ENCODE measurements at regions not wholly inside any gene's neighbourhood (a gene's known extent, or its start where the extent isn't known, plus 50 kb on each side); places are given as distances from the start of the nearest gene placed in this dataset.
"Not testable (repeated sequence)": the region's sequence is repeated elsewhere in the genome, so short reads cannot be mapped to it uniquely, and the experiment has no call there.

DNA sequence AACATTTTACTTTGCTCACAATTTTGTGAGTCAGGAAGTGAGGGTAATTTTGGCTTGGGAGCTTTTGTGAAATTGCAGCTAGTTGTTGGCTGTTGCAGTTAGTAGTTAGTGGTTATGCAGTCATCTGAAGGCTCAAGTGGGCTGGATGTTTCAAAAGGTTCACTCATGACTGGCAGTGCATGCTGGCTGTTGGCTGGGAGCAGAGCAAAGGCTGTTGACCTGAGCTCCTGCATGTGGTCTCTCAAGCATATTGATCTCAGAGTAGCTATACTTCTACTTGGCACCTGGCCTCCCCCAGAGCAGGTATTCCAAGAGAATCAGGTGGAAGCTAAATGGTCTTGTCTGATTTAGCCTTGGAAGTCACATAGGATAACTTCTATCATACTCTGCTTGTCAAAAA is 414.1 kb upstream of the STXBP6 start:
- ChIA-PET CTCF (interaction anchor here (0.5 kb wide), 1 partner anchor 321 kb away, joined by 5 read pairs; no protein-coding TSS in a partner anchor), POLR2A (no interaction called here)

GRCh38 chr14:25463480-25463879 is 413.5 kb upstream of the STXBP6 start:
- H3K9me3 Mint-ChIP-seq: peaks cover 2% of the 10 kb centered on the region
- DNase-seq: no peak
- H3K36me3 Mint-ChIP-seq (ENCODE audit: low read depth): no peaks in the 10 kb centered on the region
- no peaks in the 10 kb centered on the region for H3K27me3 Mint-ChIP-seq
- ChIA-PET POLR2A (no interaction called here), CTCF (interaction anchor here (0.5 kb wide), 1 partner anchor 320 kb away, joined by 5 read pairs; no protein-coding TSS in a partner anchor)
- H3K4me3 Mint-ChIP-seq: no peak overlapping the region
- H3K4me1 Mint-ChIP-seq: no peaks in the 10 kb centered on the region
- no peak overlapping the region for H3K27ac Mint-ChIP-seq

More for the DNA sequence above, 414.1 kb upstream of the STXBP6 start:
- Mint-ChIP-seq H3K27ac (no peak overlapping the region), H3K4me1 (no peaks in the 10 kb centered on the region), H3K4me3 (no peak overlapping the region), H3K27me3 (no peaks in the 10 kb centered on the region), H3K36me3 (ENCODE audit: low read depth) (no peaks in the 10 kb centered on the region), H3K9me3 (peaks cover 2% of the 10 kb centered on the region)
- no peak for DNase-seq

DNA sequence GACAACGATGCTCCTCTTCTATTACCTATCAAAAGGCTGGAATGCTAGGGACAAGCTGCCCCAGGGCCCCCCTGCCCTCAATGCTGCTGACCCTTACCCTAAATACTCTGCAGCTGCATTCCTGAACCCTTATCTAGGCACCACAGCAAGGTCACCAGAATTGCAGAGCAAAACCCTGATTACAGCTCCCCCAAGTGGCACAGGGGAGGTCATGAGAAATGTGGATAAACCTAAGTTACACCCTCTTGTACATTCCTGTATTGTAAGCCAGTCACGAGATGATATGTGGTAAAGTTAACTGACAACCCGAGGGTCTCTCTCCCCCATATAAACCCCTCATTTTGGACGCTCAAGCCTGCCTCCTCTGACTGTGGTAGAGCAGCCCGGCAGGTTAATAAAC is 411.8 kb upstream of the STXBP6 start:
- CTCF ChIA-PET: no interaction called here
- Mint-ChIP-seq H3K4me3 (no peak overlapping the region), H3K27ac (no peak overlapping the region), H3K27me3 (no peaks in the 10 kb centered on the region), H3K9me3 (peaks cover 2% of the 10 kb centered on the region), H3K4me1 (no peaks in the 10 kb centered on the region), H3K36me3 (ENCODE audit: low read depth) (no peaks in the 10 kb centered on the region)
- POLR2A ChIA-PET: no interaction called here
- no peak for DNase-seq

GRCh38 chr14:25444381-25444780 is 394.4 kb upstream of the STXBP6 start:
- DNase-seq: no peak
- Mint-ChIP-seq H3K27me3 (no peaks in the 10 kb centered on the region), H3K9me3 (no peaks in the 10 kb centered on the region), H3K4me1 (no peaks in the 10 kb centered on the region), H3K36me3 (ENCODE audit: low read depth) (no peaks in the 10 kb centered on the region), H3K4me3 (no peak overlapping the region), H3K27ac (no peak overlapping the region)
- ChIA-PET POLR2A (no interaction called here), CTCF (no interaction called here)

DNA sequence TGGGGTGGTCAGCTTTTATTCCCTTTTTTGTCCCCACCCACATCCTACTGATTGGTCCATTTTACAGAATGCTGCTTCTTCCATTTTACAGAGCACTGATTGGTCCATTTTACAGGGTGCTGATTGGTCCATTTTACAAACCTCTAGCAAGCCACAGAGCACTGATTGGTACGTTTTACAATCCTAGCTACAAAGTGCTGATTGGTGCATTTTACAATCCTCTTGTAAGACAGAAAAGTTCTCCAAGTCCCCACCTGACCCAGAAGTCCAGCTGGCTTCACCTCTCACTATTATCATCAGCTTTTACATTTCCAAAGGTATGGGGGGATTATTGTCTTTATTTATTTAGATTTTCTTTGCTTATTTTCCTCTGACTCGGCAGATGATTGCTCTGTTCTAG is 390.4 kb upstream of the STXBP6 start:
- CTCF ChIA-PET; H3K36me3 Mint-ChIP-seq (ENCODE audit: low read depth); H3K9me3 Mint-ChIP-seq; H3K27ac Mint-ChIP-seq; DNase-seq; POLR2A ChIA-PET; H3K27me3 Mint-ChIP-seq; H3K4me3 Mint-ChIP-seq; H3K4me1 Mint-ChIP-seq: not testable (repeated sequence)

- Mint-ChIP-seq H3K27ac (no peak overlapping the region), H3K4me1 (no peaks in the 10 kb centered on the region), H3K9me3 (peaks cover 2% of the 10 kb centered on the region), H3K27me3 (no peaks in the 10 kb centered on the region), H3K4me3 (no peak overlapping the region), H3K36me3 (ENCODE audit: low read depth) (no peaks in the 10 kb centered on the region)
- ChIA-PET POLR2A (no interaction called here), CTCF (no interaction called here)
- no peak for DNase-seq
These were observed 387.0 kb upstream of the STXBP6 start for GRCh38 chr14:25436906-25437305.

DNA sequence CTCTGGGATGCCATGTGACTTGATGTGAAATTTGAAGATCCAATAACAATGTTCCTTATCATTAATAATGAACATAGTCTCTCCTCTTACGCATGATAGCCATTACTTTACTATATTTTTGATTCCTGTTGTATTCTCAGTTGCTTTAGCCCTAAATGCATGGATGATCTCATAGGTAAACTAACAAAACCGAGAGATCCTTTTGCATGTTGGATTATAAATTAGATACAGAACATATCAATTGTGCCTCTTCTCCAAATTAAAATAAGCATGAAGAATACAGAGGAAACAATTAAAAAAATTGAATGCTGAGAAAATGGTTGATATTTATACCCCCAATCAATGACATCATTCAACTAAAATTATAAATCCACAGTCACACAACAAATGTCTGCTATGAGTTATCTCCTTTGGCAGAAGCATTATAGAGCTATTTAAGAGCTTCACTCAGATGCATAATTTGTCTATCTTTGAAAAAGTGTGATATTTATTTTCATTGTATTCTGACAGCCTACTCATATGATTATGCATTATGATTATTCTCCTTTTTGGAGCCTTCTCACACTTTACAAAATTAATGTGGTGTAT is 386.4 kb upstream of the STXBP6 start:
- ChIA-PET CTCF (no interaction called here), POLR2A (no interaction called here)
- H3K27ac Mint-ChIP-seq: no peak overlapping the region
- no peaks in the 10 kb centered on the region for H3K36me3 Mint-ChIP-seq (ENCODE audit: low read depth)
- no peaks in the 10 kb centered on the region for H3K4me1 Mint-ChIP-seq
- no peaks in the 10 kb centered on the region for H3K27me3 Mint-ChIP-seq
- peaks cover 2% of the 10 kb centered on the region for H3K9me3 Mint-ChIP-seq
- no peak overlapping the region for H3K4me3 Mint-ChIP-seq
- no peak for DNase-seq

DNA sequence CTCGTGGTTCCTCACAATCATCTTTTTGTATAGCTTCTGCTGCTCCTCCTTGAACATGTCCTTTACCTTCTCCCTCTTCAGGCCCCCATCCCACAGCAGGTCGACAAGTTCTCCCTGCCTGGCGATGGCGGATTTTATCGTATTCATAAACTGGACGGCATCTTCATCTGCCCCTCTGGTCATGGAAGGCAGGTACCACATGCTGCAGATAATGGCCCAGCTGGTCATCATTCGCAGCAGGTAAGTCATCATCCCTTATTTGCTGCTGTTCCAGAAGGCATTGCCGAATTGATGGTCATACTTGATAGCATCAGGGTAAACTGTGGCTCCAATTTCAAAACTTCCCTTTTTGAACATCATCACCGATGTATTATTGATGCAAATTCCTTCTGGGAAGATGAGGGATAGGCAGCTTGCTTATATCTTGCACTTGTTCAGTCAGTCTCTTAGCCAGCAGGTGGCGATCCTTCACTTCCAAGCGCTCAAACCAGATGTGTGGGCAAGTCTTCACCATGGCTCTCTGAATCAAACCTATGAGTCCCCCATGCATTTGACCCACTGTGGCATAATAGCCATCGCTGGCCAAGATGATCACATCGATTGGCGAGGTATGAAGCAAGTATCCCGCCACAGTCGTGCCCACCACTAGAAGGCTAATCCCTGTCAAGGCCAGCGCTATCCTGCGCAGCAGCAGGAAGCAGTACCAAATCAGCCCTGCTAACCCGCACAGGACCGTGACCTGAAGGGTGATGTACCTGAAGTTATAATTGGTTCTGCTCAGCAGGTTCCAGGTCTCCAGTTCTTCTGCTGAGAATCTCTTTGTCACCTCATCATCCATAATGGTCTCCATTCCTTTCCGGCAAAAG is 381.5 kb upstream of the STXBP6 start:
- Mint-ChIP-seq H3K27ac (no peak overlapping the region), H3K36me3 (ENCODE audit: low read depth) (no peaks in the 10 kb centered on the region)
- CTCF ChIA-PET: interaction anchor here (0.7 kb wide), 1 partner anchor 9 kb away, joined by 3 read pairs; no protein-coding TSS in a partner anchor

GRCh38 chr14:25430808-25431207 is 380.9 kb upstream of the STXBP6 start:
- H3K36me3 Mint-ChIP-seq (ENCODE audit: low read depth): no peaks in the 10 kb centered on the region
- POLR2A ChIA-PET: no interaction called here
- peaks cover 10% of the 10 kb centered on the region for H3K9me3 Mint-ChIP-seq

More for the DNA sequence above, 381.5 kb upstream of the STXBP6 start:
- H3K4me3 Mint-ChIP-seq: no peak overlapping the region
- DNase-seq: no peak
- H3K4me1 Mint-ChIP-seq: no peaks in the 10 kb centered on the region
- no peaks in the 10 kb centered on the region for H3K27me3 Mint-ChIP-seq
- POLR2A ChIA-PET: no interaction called here
- H3K9me3 Mint-ChIP-seq: peaks cover 10% of the 10 kb centered on the region

GRCh38 chr14:25412998-25413397 is 363.1 kb upstream of the STXBP6 start:
- Mint-ChIP-seq H3K4me1 (no peaks in the 10 kb centered on the region), H3K4me3 (no peak overlapping the region), H3K27me3 (no peaks in the 10 kb centered on the region), H3K27ac (no peak overlapping the region), H3K36me3 (ENCODE audit: low read depth) (no peaks in the 10 kb centered on the region), H3K9me3 (no peaks in the 10 kb centered on the region)
- POLR2A ChIA-PET: no interaction called here
- no peak for DNase-seq
- CTCF ChIA-PET: no interaction called here

More at GRCh38 chr14:25430808-25431207, 380.9 kb upstream of the STXBP6 start:
- no peaks in the 10 kb centered on the region for H3K27me3 Mint-ChIP-seq
- CTCF ChIA-PET: interaction anchor here (0.7 kb wide), 1 partner anchor 9 kb away, joined by 3 read pairs; no protein-coding TSS in a partner anchor
- H3K27ac Mint-ChIP-seq: no peak overlapping the region
- H3K4me3 Mint-ChIP-seq: no peak overlapping the region
- no peaks in the 10 kb centered on the region for H3K4me1 Mint-ChIP-seq
- no peak for DNase-seq

DNA sequence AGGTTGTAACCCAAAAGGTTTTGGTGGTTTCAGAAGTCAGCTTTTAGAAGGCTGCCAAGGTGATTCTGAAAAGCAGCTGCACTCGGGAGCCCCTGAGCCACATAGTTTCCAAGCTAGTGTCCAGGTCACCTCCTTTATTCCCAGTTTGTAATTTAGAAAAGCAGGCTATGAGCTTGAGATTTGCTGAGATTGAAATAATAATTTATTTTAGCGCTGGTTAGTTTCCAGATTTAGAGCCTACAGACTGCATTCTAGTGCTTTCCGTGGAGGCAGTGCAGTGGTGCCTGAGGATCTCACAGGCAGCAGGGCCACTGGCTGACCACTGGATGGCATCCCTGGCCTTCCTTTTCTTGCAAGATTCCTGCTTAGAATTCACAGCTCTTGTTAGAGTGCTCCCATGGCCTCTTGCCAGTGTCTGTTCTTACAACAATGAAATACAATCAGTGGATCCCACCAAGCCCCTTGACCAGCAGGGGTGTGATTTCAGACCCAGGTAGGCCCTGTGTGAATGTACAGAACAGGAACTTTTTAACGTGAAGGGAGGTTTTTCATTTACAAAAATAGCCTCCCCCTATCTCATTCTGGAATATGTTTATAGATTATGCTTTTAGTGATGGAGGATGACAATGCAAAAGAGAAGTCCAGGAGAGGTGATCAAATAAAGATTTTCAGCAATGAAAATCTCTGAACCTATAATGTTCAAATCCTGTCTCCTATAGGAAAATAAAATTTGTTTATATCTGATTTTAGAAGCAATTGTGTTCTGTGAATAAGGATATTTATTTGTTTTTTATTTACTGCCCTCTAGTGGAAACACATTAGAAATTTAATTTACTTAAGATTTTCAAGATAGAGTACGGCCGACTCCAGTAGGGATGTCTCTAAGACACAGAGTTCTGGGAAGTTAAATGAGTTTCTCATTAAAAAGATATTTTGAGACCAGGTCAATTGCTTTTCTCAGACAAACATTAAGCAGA is 362.1 kb upstream of the STXBP6 start:
- Mint-ChIP-seq H3K4me3 (no peak overlapping the region), H3K27ac (no peak overlapping the region), H3K36me3 (ENCODE audit: low read depth) (no peaks in the 10 kb centered on the region), H3K4me1 (no peaks in the 10 kb centered on the region), H3K9me3 (no peaks in the 10 kb centered on the region), H3K27me3 (no peaks in the 10 kb centered on the region)
- no peak for DNase-seq
- CTCF ChIA-PET: no interaction called here
- POLR2A ChIA-PET: no interaction called here

DNA sequence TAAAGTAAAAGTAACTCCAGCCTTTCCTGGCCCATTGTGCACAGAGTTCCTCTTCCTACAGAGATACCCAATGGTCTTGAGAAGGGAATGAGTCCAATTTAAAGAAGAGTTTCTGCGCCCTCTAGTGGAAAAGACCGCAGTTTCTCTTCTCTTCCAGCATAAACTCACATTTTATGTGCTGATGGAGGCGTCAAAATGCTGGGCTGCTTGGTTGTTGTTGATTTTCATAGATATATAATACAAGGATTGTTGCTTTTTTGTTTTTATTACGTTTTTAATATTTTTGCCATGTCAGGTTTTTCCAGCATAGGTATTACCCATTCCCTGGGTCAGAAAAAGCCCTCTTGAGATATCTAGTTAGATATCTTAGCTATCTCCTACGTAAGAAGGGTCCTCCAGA is 356.9 kb upstream of the STXBP6 start:
- DNase-seq: peak; percentile 13
- H3K36me3 Mint-ChIP-seq (ENCODE audit: low read depth): no peaks in the 10 kb centered on the region
- H3K4me1 Mint-ChIP-seq: no peaks in the 10 kb centered on the region
- no peaks in the 10 kb centered on the region for H3K9me3 Mint-ChIP-seq
- no peak overlapping the region for H3K4me3 Mint-ChIP-seq
- H3K27ac Mint-ChIP-seq: no peak overlapping the region
- ChIA-PET CTCF (no interaction called here), POLR2A (no interaction called here)
- H3K27me3 Mint-ChIP-seq: no peaks in the 10 kb centered on the region
